ENCODE measurements at regions not wholly inside any gene's neighbourhood (a gene's known extent, or its start where the extent isn't known, plus 50 kb on each side); places are given as distances from the start of the nearest gene placed in this dataset.

DNA sequence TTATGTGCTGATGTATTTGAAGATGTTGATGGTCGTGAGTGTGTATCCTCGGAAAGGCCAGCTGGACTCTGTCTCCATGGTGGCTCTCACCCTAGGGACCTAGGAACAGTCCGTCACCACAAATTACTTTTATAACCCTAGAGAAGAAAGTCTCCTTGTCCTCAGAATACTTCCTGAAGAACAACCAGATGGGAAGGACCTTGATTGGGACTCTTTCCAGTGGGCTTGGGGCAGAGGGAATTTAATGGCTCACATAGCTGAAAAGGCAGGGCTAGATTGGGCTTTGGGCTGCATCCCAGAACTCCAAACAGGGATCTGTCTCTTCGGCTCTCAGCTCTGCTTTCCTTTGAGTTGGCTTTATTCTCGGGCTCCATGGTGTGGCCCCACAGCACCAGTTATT, 90.8 kb downstream of the TBX19 start:
- Histone ChIP-seq H2AFZ (ENCODE audit: low read depth, low read length) (no peak overlapping the region), H3K4me1 (ENCODE audit: control insufficient read depth, insufficient read depth, low read depth, low read length) (peaks cover 2% of the 10 kb centered on the region), H2BK15ac (ENCODE audit: low read depth, poor library complexity, severe bottlenecking) (no peak overlapping the region), H4K8ac (ENCODE audit: low read length) (no peak overlapping the region), H3K36me3 (ENCODE audit: control insufficient read depth in 1 of 2, insufficient read depth in 2 of 2, low read depth in 1 of 2, low read length in 2 of 2) (no peaks in the 10 kb centered on the region), H2BK5ac (ENCODE audit: low read depth, low read length, poor library complexity, severe bottlenecking) (no peak overlapping the region), H3K27me3 (ENCODE audit: control insufficient read depth in 1 of 2, insufficient read depth in 1 of 2, low read length in 2 of 2) (peaks cover 15 to 21% of the 10 kb centered on the region in 2 experiments), H4K91ac (ENCODE audit: low read length) (no peak overlapping the region), H2BK120ac (ENCODE audit: low read depth, low read length) (no peak overlapping the region), H3K14ac (ENCODE audit: low read length in 2 of 2) (no peak overlapping the region), H2BK12ac (ENCODE audit: low read length in 2 of 2) (no peak overlapping the region), H2AK5ac (ENCODE audit: low read length, severe bottlenecking) (no peak overlapping the region), H3K79me1 (replicated peaks; ENCODE audit: low read length, poor library complexity, severe bottlenecking) (no peaks in the 10 kb centered on the region), H3K4me2 (ENCODE audit: low read length, poor library complexity, severe bottlenecking) (no peak overlapping the region), H3K4ac (ENCODE audit: low read depth in 1 of 2, low read length in 2 of 2) (no peak overlapping the region), H3K9me3 (ENCODE audit: control insufficient read depth, low read length) (no peaks in the 10 kb centered on the region), H3K4me3 (ENCODE audit: insufficient read depth in 1 of 2, low read depth in 1 of 2, low read length in 2 of 2) (no peak overlapping the region), H3K23ac (ENCODE audit: low read length in 2 of 2) (no peak overlapping the region), H3K9ac (ENCODE audit: low read length) (no peak overlapping the region), H3K18ac (ENCODE audit: low read depth in 1 of 2, low read length in 2 of 2) (no peak overlapping the region), H3K27ac (ENCODE audit: low read length, poor library complexity, severe bottlenecking) (no peak overlapping the region)
- 93% methylated on average over 4 of the region's 5 CpGs for WGBS
- DNase-seq, result no peak

DNA sequence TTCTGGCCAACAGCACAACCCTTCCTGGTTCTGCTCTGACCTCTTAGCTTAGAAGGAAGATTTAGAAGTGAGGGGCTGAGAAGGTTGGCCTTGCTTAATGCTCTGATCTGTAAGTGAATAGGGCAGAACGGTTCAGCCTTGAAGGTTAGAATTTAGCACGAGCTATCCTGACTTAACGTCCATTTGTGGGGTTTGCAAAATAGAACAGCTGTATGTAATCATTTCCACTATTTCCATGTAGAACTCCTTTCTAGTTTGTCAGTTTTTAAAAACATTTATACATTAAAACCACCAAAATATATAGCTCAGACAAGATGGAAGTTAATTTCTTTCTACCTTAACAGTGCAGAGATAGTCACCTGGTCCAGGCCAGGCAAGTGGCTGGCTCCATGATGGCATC, 89.9 kb downstream of the TBX19 start:
- no peak overlapping the region for H3K4me2 ChIP-seq (ENCODE audit: low read length, poor library complexity, severe bottlenecking)
- H3K9me3 ChIP-seq (ENCODE audit: control insufficient read depth, low read length), result no peaks in the 10 kb centered on the region
- no peak overlapping the region for H2AFZ ChIP-seq (ENCODE audit: low read depth, low read length)
- H3K79me1 ChIP-seq (replicated peaks; ENCODE audit: low read length, poor library complexity, severe bottlenecking), result no peaks in the 10 kb centered on the region
- no peak overlapping the region for H2AK5ac ChIP-seq (ENCODE audit: low read length, severe bottlenecking)
- no peak overlapping the region for H4K91ac ChIP-seq (ENCODE audit: low read length)
- H3K14ac ChIP-seq (ENCODE audit: low read length in 2 of 2), result no peak overlapping the region
- H3K18ac ChIP-seq (ENCODE audit: low read depth in 1 of 2, low read length in 2 of 2), result no peak overlapping the region
- no peak overlapping the region for H3K9ac ChIP-seq (ENCODE audit: low read length)
- H2BK5ac ChIP-seq (ENCODE audit: low read depth, low read length, poor library complexity, severe bottlenecking), result no peak overlapping the region
- H2BK120ac ChIP-seq (ENCODE audit: low read depth, low read length), result no peak overlapping the region
- 100% methylated on average over 2 of the region's 3 CpGs for WGBS
- H4K8ac ChIP-seq (ENCODE audit: low read length), result no peak overlapping the region
- H3K27ac ChIP-seq (ENCODE audit: low read length, poor library complexity, severe bottlenecking), result no peak overlapping the region
- H3K27me3 ChIP-seq (ENCODE audit: control insufficient read depth in 1 of 2, insufficient read depth in 1 of 2, low read length in 2 of 2), result peaks cover 15 to 24% of the 10 kb centered on the region in 2 experiments
- no peak overlapping the region for H2BK12ac ChIP-seq (ENCODE audit: low read length in 2 of 2)
- H2BK15ac ChIP-seq (ENCODE audit: low read depth, poor library complexity, severe bottlenecking), result no peak overlapping the region
- no peak overlapping the region for H3K4ac ChIP-seq (ENCODE audit: low read depth in 1 of 2, low read length in 2 of 2)
- no peak overlapping the region for H3K4me3 ChIP-seq (ENCODE audit: insufficient read depth in 1 of 2, low read depth in 1 of 2, low read length in 2 of 2)
- no peak for DNase-seq
- H3K36me3 ChIP-seq (ENCODE audit: control insufficient read depth in 1 of 2, insufficient read depth in 2 of 2, low read depth in 1 of 2, low read length in 2 of 2), result no peaks in the 10 kb centered on the region
- no peak overlapping the region for H3K23ac ChIP-seq (ENCODE audit: low read length in 2 of 2)
- peaks cover 2% of the 10 kb centered on the region for H3K4me1 ChIP-seq (ENCODE audit: control insufficient read depth, insufficient read depth, low read depth, low read length)

DNA sequence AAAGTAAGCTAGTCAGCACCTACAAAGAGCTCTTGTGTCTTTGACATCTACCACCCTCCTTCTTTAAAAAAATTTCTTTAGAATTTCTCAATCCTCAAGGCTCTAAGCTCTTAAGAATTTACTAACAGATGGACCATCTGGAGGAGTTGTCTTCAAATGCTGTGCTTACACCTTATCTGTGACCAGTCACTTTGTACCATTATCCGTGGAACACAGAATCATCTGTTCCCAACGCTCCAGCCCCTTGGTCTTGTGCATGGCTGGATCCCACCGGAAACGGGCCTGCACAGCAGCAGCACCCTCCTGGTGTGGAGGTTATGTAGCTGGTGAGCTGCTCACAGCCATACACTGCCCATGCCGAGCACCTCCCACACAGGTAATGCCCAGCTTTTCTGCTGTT, 89.0 kb downstream of the TBX19 start:
- Histone ChIP-seq H2BK120ac (ENCODE audit: low read depth, low read length) (no peak overlapping the region), H3K9ac (ENCODE audit: low read length) (no peak overlapping the region), H3K79me1 (replicated peaks; ENCODE audit: low read length, poor library complexity, severe bottlenecking) (no peaks in the 10 kb centered on the region), H2BK15ac (ENCODE audit: low read depth, poor library complexity, severe bottlenecking) (no peak overlapping the region), H4K91ac (ENCODE audit: low read length) (no peak overlapping the region), H3K36me3 (ENCODE audit: control insufficient read depth in 1 of 2, insufficient read depth in 2 of 2, low read depth in 1 of 2, low read length in 2 of 2) (no peaks in the 10 kb centered on the region), H3K18ac (ENCODE audit: low read depth in 1 of 2, low read length in 2 of 2) (no peak overlapping the region), H3K23ac (ENCODE audit: low read length in 2 of 2) (no peak overlapping the region), H3K4ac (ENCODE audit: low read depth in 1 of 2, low read length in 2 of 2) (no peak overlapping the region), H3K4me2 (ENCODE audit: low read length, poor library complexity, severe bottlenecking) (no peak overlapping the region), H2BK5ac (ENCODE audit: low read depth, low read length, poor library complexity, severe bottlenecking) (no peak overlapping the region), H2AFZ (ENCODE audit: low read depth, low read length) (no peak overlapping the region), H2BK12ac (ENCODE audit: low read length in 2 of 2) (no peak overlapping the region), H4K8ac (ENCODE audit: low read length) (no peak overlapping the region), H3K4me1 (ENCODE audit: control insufficient read depth, insufficient read depth, low read depth, low read length) (peaks cover 2% of the 10 kb centered on the region), H3K4me3 (ENCODE audit: insufficient read depth in 1 of 2, low read depth in 1 of 2, low read length in 2 of 2) (no peak overlapping the region), H3K27ac (ENCODE audit: low read length, poor library complexity, severe bottlenecking) (no peak overlapping the region), H3K27me3 (ENCODE audit: control insufficient read depth in 1 of 2, insufficient read depth in 1 of 2, low read length in 2 of 2) (peaks cover 15 to 24% of the 10 kb centered on the region in 2 experiments), H3K14ac (ENCODE audit: low read length in 2 of 2) (peak overlapping the region in 1 of 2 experiments; percentile 53), H2AK5ac (ENCODE audit: low read length, severe bottlenecking) (no peak overlapping the region), H3K9me3 (ENCODE audit: control insufficient read depth, low read length) (no peaks in the 10 kb centered on the region)
- 94% methylated on average over 2 of the region's 5 CpGs for WGBS
- no peak for DNase-seq

GRCh38 chr1:168368131-168368530, 87.5 kb downstream of the TBX19 start:
- no CpG with 5 or more reads among the region's 1 CpG for WGBS
- Histone ChIP-seq H3K18ac (ENCODE audit: low read depth in 1 of 2, low read length in 2 of 2) (no peak overlapping the region), H2BK15ac (ENCODE audit: low read depth, poor library complexity, severe bottlenecking) (no peak overlapping the region), H4K8ac (ENCODE audit: low read length) (no peak overlapping the region), H2BK12ac (ENCODE audit: low read length in 2 of 2) (no peak overlapping the region), H3K36me3 (ENCODE audit: control insufficient read depth in 1 of 2, insufficient read depth in 2 of 2, low read depth in 1 of 2, low read length in 2 of 2) (no peaks in the 10 kb centered on the region), H3K4me1 (ENCODE audit: control insufficient read depth, insufficient read depth, low read depth, low read length) (peaks cover 2% of the 10 kb centered on the region), H2AFZ (ENCODE audit: low read depth, low read length) (no peak overlapping the region), H4K91ac (ENCODE audit: low read length) (no peak overlapping the region), H2AK5ac (ENCODE audit: low read length, severe bottlenecking) (no peak overlapping the region), H3K23ac (ENCODE audit: low read length in 2 of 2) (no peak overlapping the region), H2BK5ac (ENCODE audit: low read depth, low read length, poor library complexity, severe bottlenecking) (no peak overlapping the region), H3K4me2 (ENCODE audit: low read length, poor library complexity, severe bottlenecking) (no peak overlapping the region), H2BK120ac (ENCODE audit: low read depth, low read length) (no peak overlapping the region), H3K9me3 (ENCODE audit: control insufficient read depth, low read length) (no peaks in the 10 kb centered on the region), H3K4ac (ENCODE audit: low read depth in 1 of 2, low read length in 2 of 2) (no peak overlapping the region), H3K27ac (ENCODE audit: low read length, poor library complexity, severe bottlenecking) (no peak overlapping the region), H3K27me3 (ENCODE audit: control insufficient read depth in 1 of 2, insufficient read depth in 1 of 2, low read length in 2 of 2) (peaks cover 21 to 29% of the 10 kb centered on the region in 2 experiments), H3K79me1 (replicated peaks; ENCODE audit: low read length, poor library complexity, severe bottlenecking) (no peaks in the 10 kb centered on the region), H3K9ac (ENCODE audit: low read length) (no peak overlapping the region), H3K14ac (ENCODE audit: low read length in 2 of 2) (no peak overlapping the region), H3K4me3 (ENCODE audit: insufficient read depth in 1 of 2, low read depth in 1 of 2, low read length in 2 of 2) (no peak overlapping the region)
- DNase-seq, result no peak

Measured in mesenchymal stem cell (in vitro differentiated cells and primary cell).